PC-3 (cell line): ENCODE measurements at regions not wholly inside any gene's neighbourhood (a gene's known extent, or its start where the extent isn't known, plus 50 kb on each side); places are given as distances from the start of the nearest gene placed in this dataset.

Experiments
- CTCF ChIP-seq: fragments of 300-600 bp; sonication (generic); conservative IDR thresholded peaks from 2 replicates; pipeline ENCODE4 v1.5.1; 2017; ENCODE audit warnings: antibody characterized with exemption, low read depth, mild to moderate bottlenecking, low read length
- EZH2 ChIP-seq: fragments of 300-600 bp; sonication (generic); IDR thresholded peaks from one replicate; pipeline ENCODE4 v1.6.1; 2017; ENCODE audit warnings: antibody characterized with exemption, mild to moderate bottlenecking, low read length; ENCODE audit not compliant: unreplicated experiment

GRCh38 chr7:17186745-17187530, 111.5 kb upstream of the AHR start:
- TF ChIP-seq CTCF: no peak
- TF ChIP-seq EZH2: no peak
